ENCODE measurements at regions not wholly inside any gene's neighbourhood (a gene's known extent, or its start where the extent isn't known, plus 50 kb on each side); places are given as distances from the start of the nearest gene placed in this dataset.

- Mint-ChIP-seq H3K27ac (no peak overlapping the region), H3K36me3 (ENCODE audit: low read depth) (no peaks in the 10 kb centered on the region), H3K4me1 (no peaks in the 10 kb centered on the region), H3K27me3 (no peaks in the 10 kb centered on the region), H3K9me3 (ENCODE audit: low read depth) (no peaks in the 10 kb centered on the region), H3K4me3 (no peak overlapping the region)
- DNase-seq: no peak
- CTCF ChIA-PET: interaction anchor here (0.7 kb wide), 1 partner anchor 423 kb away, joined by 3 read pairs; no protein-coding TSS in a partner anchor
- intact Hi-C loops (cut with DNase I, micrococcal nuclease): no loop called here
- ATAC-seq: no peak
- POLR2A ChIA-PET: no interaction called here
Measured at GRCh38 chr18:39607034-39607433, 2041.4 kb upstream of the CELF4 start.

- intact Hi-C loops (cut with DNase I, micrococcal nuclease): no loop called here
- no peaks in the 10 kb centered on the region for H3K9me3 Mint-ChIP-seq (ENCODE audit: low read depth)
- POLR2A ChIA-PET: no interaction called here
- no peak for ATAC-seq
- H3K27me3 Mint-ChIP-seq: no peaks in the 10 kb centered on the region
- H3K36me3 Mint-ChIP-seq (ENCODE audit: low read depth): no peaks in the 10 kb centered on the region
- DNase-seq: no peak
- H3K27ac Mint-ChIP-seq: no peak overlapping the region
- H3K4me1 Mint-ChIP-seq: no peaks in the 10 kb centered on the region
- CTCF ChIA-PET: no interaction called here
- no peak overlapping the region for H3K4me3 Mint-ChIP-seq
Measured at GRCh38 chr18:39604836-39605235, 2039.2 kb upstream of the CELF4 start.

GRCh38 chr18:39602131-39602530 is 2036.5 kb upstream of the CELF4 start:
- ChIA-PET POLR2A (no interaction called here), CTCF (interaction anchor here (0.6 kb wide), 1 partner anchor 14 kb away, joined by 3 read pairs; no protein-coding TSS in a partner anchor)
- Mint-ChIP-seq H3K4me3 (no peak overlapping the region), H3K27me3 (no peaks in the 10 kb centered on the region), H3K27ac (no peak overlapping the region), H3K36me3 (ENCODE audit: low read depth) (no peaks in the 10 kb centered on the region), H3K4me1 (no peaks in the 10 kb centered on the region), H3K9me3 (ENCODE audit: low read depth) (no peaks in the 10 kb centered on the region)
- no peak for DNase-seq
- intact Hi-C loops (cut with DNase I, micrococcal nuclease): no loop called here
- no peak for ATAC-seq

GRCh38 chr18:39600894-39601293 is 2035.3 kb upstream of the CELF4 start:
- no peak for DNase-seq
- no peak for ATAC-seq
- intact Hi-C loops (cut with DNase I, micrococcal nuclease): no loop called here
- no peaks in the 10 kb centered on the region for H3K4me1 Mint-ChIP-seq
- no peak overlapping the region for H3K27ac Mint-ChIP-seq
- H3K27me3 Mint-ChIP-seq: no peaks in the 10 kb centered on the region
- no peak overlapping the region for H3K4me3 Mint-ChIP-seq
- no peaks in the 10 kb centered on the region for H3K9me3 Mint-ChIP-seq (ENCODE audit: low read depth)
- CTCF ChIA-PET: no interaction called here
- H3K36me3 Mint-ChIP-seq (ENCODE audit: low read depth): no peaks in the 10 kb centered on the region
- POLR2A ChIA-PET: no interaction called here

DNA sequence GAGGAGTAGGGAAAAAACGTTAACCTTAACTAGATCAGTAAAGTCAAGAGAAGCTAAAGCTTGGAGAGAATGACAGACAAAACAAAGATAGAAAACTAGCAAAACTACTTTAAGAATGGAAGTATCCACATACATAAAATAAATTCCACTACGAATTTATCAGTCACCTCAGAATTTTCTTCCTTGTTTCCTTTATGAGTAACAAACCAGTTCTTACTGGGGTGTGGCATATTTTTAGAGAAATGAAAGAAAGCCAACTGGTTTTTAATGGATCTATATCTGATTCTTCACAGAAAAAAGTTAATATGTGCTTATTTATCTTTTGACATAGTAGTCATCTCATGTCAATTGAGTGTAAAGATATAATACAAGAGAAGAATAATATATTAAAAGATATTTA is 2033.7 kb upstream of the CELF4 start:
- H3K36me3 Mint-ChIP-seq (ENCODE audit: low read depth): no peaks in the 10 kb centered on the region
- POLR2A ChIA-PET: no interaction called here
- ATAC-seq (no peak), DNase-seq (no peak)
- no peaks in the 10 kb centered on the region for H3K27me3 Mint-ChIP-seq
- CTCF ChIA-PET: interaction anchor here (0.7 kb wide), 1 partner anchor 16 kb away, joined by 3 read pairs; no protein-coding TSS in a partner anchor
- H3K4me3 Mint-ChIP-seq: no peak overlapping the region
- intact Hi-C loops (cut with DNase I, micrococcal nuclease): no loop called here
- H3K4me1 Mint-ChIP-seq: no peaks in the 10 kb centered on the region
- no peaks in the 10 kb centered on the region for H3K9me3 Mint-ChIP-seq (ENCODE audit: low read depth)
- no peak overlapping the region for H3K27ac Mint-ChIP-seq

- no peaks in the 10 kb centered on the region for H3K27me3 Mint-ChIP-seq
- intact Hi-C loops (cut with DNase I, micrococcal nuclease): no loop called here
- no peaks in the 10 kb centered on the region for H3K4me1 Mint-ChIP-seq
Measured at GRCh38 chr18:39596891-39597290, 2031.3 kb upstream of the CELF4 start.

DNA sequence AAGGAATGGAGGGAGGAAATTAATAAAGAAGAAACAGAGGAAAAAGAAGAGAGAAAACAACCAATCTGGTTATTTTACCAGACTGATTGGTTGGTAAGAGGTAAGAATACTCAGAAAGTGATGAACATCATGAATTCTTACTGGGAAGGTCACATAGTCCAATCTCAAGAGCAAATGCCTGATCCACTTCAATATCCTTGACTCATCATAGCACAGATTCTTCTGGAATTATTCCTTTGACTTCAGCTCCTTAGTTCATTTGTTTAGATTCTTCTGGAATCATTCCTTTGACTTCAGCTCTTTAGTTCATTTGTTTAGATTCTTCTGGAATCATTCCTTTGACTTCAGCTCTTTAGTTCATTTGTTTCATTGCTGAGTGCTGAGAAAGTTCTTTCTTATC is 2030.6 kb upstream of the CELF4 start:
- Mint-ChIP-seq H3K36me3 (ENCODE audit: low read depth) (no peaks in the 10 kb centered on the region), H3K4me3 (no peak overlapping the region), H3K27me3 (no peaks in the 10 kb centered on the region), H3K9me3 (ENCODE audit: low read depth) (peaks cover 1% of the 10 kb centered on the region), H3K27ac (no peak overlapping the region), H3K4me1 (no peaks in the 10 kb centered on the region)
- ATAC-seq: no peak
- DNase-seq: no peak
- intact Hi-C loops (cut with DNase I, micrococcal nuclease): no loop called here
- ChIA-PET CTCF (no interaction called here), POLR2A (no interaction called here)

More at GRCh38 chr18:39596891-39597290, 2031.3 kb upstream of the CELF4 start:
- POLR2A ChIA-PET: no interaction called here
- peaks cover 1% of the 10 kb centered on the region for H3K9me3 Mint-ChIP-seq (ENCODE audit: low read depth)
- DNase-seq (no peak), ATAC-seq (no peak)
- CTCF ChIA-PET: no interaction called here
- H3K4me3 Mint-ChIP-seq: no peak overlapping the region
- H3K36me3 Mint-ChIP-seq (ENCODE audit: low read depth): no peaks in the 10 kb centered on the region
- H3K27ac Mint-ChIP-seq: no peak overlapping the region

DNA sequence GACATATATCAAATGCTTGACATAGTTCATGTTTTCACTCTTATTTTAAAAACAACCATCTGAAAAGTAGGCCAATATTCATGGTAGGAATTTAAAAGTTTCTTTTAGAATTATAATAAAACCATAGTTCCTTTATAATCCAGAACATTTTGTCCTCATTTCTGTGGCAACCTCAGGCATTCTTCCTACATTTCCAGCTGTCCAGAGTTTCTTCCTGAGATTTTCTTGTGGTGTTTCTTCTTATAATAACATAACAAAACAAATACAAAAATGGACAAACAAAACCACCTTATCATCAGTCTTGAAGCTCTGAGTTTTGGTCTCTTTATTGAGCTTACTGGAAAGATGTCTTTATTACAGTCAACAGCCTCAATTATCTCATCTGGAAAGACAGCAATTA is 2028.6 kb upstream of the CELF4 start:
- CTCF ChIA-PET: no interaction called here
- H3K27me3 Mint-ChIP-seq: no peaks in the 10 kb centered on the region
- POLR2A ChIA-PET: no interaction called here
- H3K9me3 Mint-ChIP-seq (ENCODE audit: low read depth): peaks cover 1% of the 10 kb centered on the region
- intact Hi-C loops (cut with DNase I, micrococcal nuclease): no loop called here
- no peaks in the 10 kb centered on the region for H3K36me3 Mint-ChIP-seq (ENCODE audit: low read depth)
- H3K27ac Mint-ChIP-seq: no peak overlapping the region
- no peak overlapping the region for H3K4me3 Mint-ChIP-seq
- H3K4me1 Mint-ChIP-seq: no peaks in the 10 kb centered on the region
- ATAC-seq (no peak), DNase-seq (no peak)

DNA sequence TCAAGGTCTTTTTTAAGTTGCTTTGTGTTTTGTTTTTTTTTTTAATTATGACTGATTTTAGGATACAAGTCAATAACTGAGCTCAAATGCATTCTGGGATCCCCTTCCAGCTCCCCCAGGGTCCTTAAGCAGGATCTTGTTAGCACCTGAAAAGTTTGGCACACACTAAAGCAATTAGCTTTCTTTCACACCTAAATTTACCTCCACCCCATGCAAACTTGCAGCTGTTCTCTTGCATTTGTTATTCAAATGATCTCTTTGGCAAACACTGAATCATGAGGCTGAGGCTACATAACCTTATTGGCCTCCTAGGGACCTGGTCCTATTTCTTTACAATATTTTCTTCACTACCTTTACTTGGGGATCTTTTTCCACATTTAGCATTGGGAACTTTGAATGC is 2026.1 kb upstream of the CELF4 start:
- DNase-seq: no peak
- H3K4me1 Mint-ChIP-seq: no peaks in the 10 kb centered on the region
- ChIA-PET CTCF (no interaction called here), POLR2A (no interaction called here)
- H3K27ac Mint-ChIP-seq: no peak overlapping the region
- intact Hi-C loops (cut with DNase I, micrococcal nuclease): no loop called here
- ATAC-seq: no peak
- peaks cover 1% of the 10 kb centered on the region for H3K9me3 Mint-ChIP-seq (ENCODE audit: low read depth)
- H3K4me3 Mint-ChIP-seq: no peak overlapping the region
- H3K27me3 Mint-ChIP-seq: no peaks in the 10 kb centered on the region
- H3K36me3 Mint-ChIP-seq (ENCODE audit: low read depth): no peaks in the 10 kb centered on the region

GRCh38 chr18:39589496-39589895 is 2023.9 kb upstream of the CELF4 start:
- DNase-seq (no peak), ATAC-seq (no peak)
- intact Hi-C loops (cut with DNase I, micrococcal nuclease): no loop called here
- Mint-ChIP-seq H3K4me3 (no peak overlapping the region), H3K27ac (no peak overlapping the region), H3K36me3 (ENCODE audit: low read depth) (no peaks in the 10 kb centered on the region), H3K27me3 (no peaks in the 10 kb centered on the region), H3K9me3 (ENCODE audit: low read depth) (peaks cover 7% of the 10 kb centered on the region), H3K4me1 (no peaks in the 10 kb centered on the region)
- ChIA-PET POLR2A (no interaction called here), CTCF (no interaction called here)

DNA sequence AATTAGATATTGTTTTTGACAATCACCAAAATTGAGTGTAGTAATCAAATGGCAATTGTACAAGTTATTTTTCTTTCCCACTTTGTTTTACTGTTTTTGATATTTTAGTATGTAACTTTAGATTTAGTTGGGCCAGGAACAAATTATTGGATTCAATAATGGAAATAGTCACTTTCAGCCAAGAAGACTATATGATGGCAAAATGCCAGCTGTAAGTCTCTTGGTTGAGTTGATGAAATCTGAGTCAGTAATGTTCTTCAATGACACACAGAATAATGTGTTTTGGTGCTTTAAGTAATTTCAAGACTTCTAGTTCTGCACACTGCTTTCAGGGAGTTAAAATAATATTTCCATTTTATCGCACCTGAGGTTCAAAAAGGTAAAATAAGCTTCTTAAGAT is 2022.0 kb upstream of the CELF4 start:
- no peak overlapping the region for H3K4me3 Mint-ChIP-seq
- H3K36me3 Mint-ChIP-seq (ENCODE audit: low read depth): no peaks in the 10 kb centered on the region
- ATAC-seq (no peak), DNase-seq (no peak)
- H3K4me1 Mint-ChIP-seq: no peaks in the 10 kb centered on the region
- intact Hi-C loops (cut with DNase I, micrococcal nuclease): no loop called here
- H3K27me3 Mint-ChIP-seq: no peaks in the 10 kb centered on the region
- H3K27ac Mint-ChIP-seq: no peak overlapping the region
- POLR2A ChIA-PET: no interaction called here
- H3K9me3 Mint-ChIP-seq (ENCODE audit: low read depth): peaks cover 7% of the 10 kb centered on the region
- CTCF ChIA-PET: interaction anchor here (0.6 kb wide), 1 partner anchor 14 kb away, joined by 3 read pairs; no protein-coding TSS in a partner anchor

DNA sequence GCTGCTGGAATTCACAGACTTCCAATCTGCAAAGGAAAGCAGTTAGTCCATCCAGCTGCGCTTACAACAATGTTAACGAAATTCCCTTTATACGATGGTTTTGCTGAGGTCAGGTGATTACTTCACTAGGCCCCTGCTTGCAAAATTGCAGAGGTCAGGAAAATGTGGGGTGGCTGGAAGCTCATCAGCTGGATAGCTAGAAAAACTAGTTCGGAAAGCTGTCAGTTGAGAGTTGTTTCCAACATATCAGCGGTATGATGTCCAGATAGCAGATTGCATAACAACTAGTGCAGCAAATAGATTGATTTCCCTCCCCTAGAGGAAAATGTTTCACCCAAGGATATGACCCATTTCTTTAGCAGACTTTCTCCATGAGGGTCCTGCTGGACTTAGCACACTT is 2021.1 kb upstream of the CELF4 start:
- no peaks in the 10 kb centered on the region for H3K4me1 Mint-ChIP-seq
- DNase-seq (no peak), ATAC-seq (no peak)
- no peak overlapping the region for H3K27ac Mint-ChIP-seq
- ChIA-PET CTCF (interaction anchor here (0.6 kb wide), 1 partner anchor 227 kb away, joined by 3 read pairs; no protein-coding TSS in a partner anchor), POLR2A (no interaction called here)
- H3K36me3 Mint-ChIP-seq (ENCODE audit: low read depth): no peaks in the 10 kb centered on the region
- H3K9me3 Mint-ChIP-seq (ENCODE audit: low read depth): peaks cover 7% of the 10 kb centered on the region
- H3K4me3 Mint-ChIP-seq: no peak overlapping the region
- intact Hi-C loops (cut with DNase I, micrococcal nuclease): no loop called here
- no peaks in the 10 kb centered on the region for H3K27me3 Mint-ChIP-seq

DNA sequence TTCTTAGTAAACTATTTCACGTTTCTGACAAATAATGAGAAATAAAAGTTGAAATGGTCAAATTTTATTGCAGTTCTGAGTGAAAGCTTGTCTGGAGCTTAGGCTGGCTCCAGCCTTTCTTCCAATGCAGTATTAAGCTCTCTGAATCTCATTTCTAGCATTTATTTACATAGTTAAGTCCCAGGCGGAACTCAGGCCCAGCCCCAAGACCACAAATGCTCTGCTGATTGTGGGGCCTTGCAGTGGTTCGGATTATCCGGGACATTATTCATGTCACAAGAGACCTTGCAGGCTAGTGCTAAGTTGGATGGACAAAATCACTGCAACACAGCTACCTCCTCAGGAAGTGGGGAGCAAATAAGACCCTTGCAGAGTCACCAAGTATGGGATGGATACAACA is 2009.3 kb upstream of the CELF4 start:
- peaks cover 3% of the 10 kb centered on the region for H3K9me3 Mint-ChIP-seq (ENCODE audit: low read depth)
- intact Hi-C loops (cut with DNase I, micrococcal nuclease): no loop called here
- ATAC-seq: no peak
- H3K4me1 Mint-ChIP-seq: no peaks in the 10 kb centered on the region
- no peak overlapping the region for H3K27ac Mint-ChIP-seq
- ChIA-PET CTCF (no interaction called here), POLR2A (no interaction called here)
- H3K27me3 Mint-ChIP-seq: no peaks in the 10 kb centered on the region
- H3K36me3 Mint-ChIP-seq (ENCODE audit: low read depth): no peaks in the 10 kb centered on the region
- H3K4me3 Mint-ChIP-seq: no peak overlapping the region
- no peak for DNase-seq

All from activated CD4-positive, alpha-beta T cell treated with anti-CD3 and anti-CD28 coated beads for 36 hours (primary cell).